Fibroblast of villous mesenchyme (primary cell): ENCODE measurements at regions not wholly inside any gene's neighbourhood (a gene's known extent, or its start where the extent isn't known, plus 50 kb on each side); places are given as distances from the start of the nearest gene placed in this dataset.

ENCODE experiments used
- DNase-seq: peaks from one replicate; pipeline ENCODE4 v3.0.0-alpha.2; 2010; ENCODE audit warnings: low read depth
- H3K4me3 ChIP-seq: 2 replicates; pipeline ENCODE4 v1.5.1; 2011; ENCODE audit warnings: low read depth, mild to moderate bottlenecking, low read length
- TF ChIP-seq, protein P1 (sequence below): IDR thresholded peaks from 2 replicates; pipeline ENCODE4 v1.5.1; 2012; ENCODE audit warnings: low read depth, mild to moderate bottlenecking, low read length; ENCODE audit not compliant: insufficient read depth

DNA sequence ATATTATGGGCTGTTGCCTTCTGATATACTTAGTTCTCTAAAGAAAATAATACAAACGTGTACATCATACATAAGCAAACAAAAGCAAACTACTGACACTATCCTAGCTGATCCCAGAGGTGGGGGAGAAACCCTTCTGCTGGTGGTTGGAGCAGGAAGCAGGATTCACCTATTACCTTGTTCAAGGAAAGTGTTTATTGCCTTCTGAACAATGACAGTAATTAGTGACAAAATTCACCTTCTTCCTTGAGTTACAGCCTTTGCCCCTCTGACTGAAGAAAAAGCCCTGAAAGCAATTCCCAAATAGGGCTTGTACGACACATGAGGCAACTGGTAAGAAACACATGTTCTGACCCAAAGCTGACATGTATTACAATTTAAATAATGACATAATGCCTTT is 118.8 kb upstream of the AKR1E2 start:
- TF ChIP-seq, protein P1, sequence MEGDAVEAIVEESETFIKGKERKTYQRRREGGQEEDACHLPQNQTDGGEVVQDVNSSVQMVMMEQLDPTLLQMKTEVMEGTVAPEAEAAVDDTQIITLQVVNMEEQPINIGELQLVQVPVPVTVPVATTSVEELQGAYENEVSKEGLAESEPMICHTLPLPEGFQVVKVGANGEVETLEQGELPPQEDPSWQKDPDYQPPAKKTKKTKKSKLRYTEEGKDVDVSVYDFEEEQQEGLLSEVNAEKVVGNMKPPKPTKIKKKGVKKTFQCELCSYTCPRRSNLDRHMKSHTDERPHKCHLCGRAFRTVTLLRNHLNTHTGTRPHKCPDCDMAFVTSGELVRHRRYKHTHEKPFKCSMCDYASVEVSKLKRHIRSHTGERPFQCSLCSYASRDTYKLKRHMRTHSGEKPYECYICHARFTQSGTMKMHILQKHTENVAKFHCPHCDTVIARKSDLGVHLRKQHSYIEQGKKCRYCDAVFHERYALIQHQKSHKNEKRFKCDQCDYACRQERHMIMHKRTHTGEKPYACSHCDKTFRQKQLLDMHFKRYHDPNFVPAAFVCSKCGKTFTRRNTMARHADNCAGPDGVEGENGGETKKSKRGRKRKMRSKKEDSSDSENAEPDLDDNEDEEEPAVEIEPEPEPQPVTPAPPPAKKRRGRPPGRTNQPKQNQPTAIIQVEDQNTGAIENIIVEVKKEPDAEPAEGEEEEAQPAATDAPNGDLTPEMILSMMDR = no peak
- H3K4me3 ChIP-seq = no peak overlapping the region
- DNase-seq = no peak

DNA sequence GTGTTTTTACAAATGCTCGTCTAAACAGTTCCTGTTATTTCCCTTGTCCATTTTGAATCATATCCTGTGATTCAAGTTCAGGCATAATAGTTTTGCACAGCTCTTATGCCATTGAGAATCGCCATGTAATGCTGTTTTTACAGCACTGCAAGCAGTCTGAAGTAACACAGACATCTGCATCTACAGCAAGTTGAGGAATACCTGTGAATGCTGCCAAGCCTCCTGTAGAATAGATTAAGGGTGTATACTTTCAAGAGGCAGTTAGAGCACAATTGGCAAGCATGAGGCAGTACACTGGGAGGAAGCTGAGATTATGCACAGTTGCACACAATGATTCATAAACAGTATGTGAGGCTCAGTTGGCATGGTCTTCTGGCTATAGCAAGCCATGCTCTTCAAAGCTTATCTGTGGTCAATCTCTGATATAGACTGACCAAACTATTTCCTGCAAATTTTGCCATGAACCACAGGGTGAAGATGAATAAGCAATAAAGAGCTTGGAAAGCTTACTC is 121.9 kb upstream of the AKR1E2 start:
- TF ChIP-seq, protein P1 = no peak
- no peak overlapping the region for H3K4me3 ChIP-seq
- peak; percentile 92 for DNase-seq

DNA sequence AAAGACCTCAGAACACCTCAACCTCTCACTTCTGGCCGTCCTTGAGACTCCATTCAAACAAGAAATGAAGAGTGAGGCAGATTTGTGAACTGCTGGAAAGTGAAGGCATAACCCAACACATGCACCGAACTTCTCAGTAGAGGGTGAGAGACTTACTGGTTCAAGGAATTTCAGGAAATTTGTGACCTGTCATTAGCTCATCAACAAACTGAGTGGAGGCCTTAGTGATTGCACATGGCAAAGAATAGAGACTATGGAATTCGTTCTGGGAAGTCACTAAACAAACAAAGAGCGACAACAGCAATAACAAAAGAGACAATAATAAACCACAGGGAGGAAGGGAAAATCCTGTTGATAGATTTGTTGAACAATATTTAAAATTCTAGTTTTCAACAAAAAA is 125.0 kb upstream of the AKR1E2 start:
- H3K4me3 ChIP-seq = no peak overlapping the region
- TF ChIP-seq, protein P1 = no peak
- no peak for DNase-seq

DNA sequence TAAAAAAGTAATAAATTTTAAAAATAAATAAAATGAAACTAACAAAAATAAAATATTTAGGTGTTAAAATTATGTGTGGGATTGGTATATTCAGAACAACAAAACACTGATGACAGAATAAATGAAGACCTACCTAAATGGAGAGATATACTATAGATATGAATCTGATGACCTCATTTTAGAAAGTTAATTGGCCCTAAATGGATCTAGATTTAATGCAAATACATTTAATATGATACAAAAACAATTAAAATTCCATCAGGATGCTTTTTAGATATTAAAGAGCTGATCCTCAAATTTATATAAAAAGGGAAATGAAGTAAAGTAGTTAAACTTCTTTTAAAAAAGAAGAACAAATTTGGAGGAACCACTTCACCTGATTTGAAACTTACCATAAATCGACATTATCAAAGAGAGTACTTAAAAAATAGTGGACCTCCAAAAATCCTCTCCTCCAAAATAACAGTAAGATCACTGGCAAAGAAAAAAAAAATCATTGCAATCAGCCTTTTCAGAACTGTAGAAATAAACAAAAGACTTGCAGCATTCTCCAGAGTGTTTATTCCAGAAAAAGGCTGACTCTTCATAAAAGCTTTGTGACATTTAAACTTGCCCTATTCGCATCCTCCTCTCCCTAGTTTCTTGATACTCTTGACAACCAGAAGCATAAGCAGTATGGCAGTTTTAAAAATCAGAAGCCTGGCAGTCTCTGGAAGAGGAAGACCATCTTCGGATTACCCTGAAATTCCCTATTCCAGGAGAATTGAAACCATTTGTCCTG is 125.9 kb upstream of the AKR1E2 start:
- no peak for DNase-seq

DNA sequence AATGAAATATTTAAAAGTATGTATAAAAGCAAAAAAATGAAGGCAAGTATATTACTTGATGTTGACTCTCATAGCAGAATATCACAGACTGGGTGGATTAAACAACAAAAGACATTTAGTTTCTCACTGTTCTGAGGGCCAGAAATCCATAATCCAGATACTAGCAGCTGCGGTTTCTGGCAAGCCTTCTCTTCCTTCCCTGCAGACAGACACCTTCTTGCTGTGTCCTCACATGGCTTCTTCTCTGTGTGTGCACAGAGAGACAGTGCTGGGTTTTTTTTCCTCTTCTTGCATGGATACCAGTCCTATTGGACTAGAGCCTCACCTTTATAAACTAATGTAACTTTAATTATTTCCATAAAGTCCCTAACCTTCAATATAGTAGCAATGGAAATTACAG is 127.9 kb upstream of the AKR1E2 start:
- DNase-seq = peak; percentile 61
- no peak overlapping the region for H3K4me3 ChIP-seq
- TF ChIP-seq, protein P1 = no peak

More for the DNA sequence above, 125.9 kb upstream of the AKR1E2 start:
- H3K4me3 ChIP-seq = no peak overlapping the region
- TF ChIP-seq, protein P1 = no peak

DNA sequence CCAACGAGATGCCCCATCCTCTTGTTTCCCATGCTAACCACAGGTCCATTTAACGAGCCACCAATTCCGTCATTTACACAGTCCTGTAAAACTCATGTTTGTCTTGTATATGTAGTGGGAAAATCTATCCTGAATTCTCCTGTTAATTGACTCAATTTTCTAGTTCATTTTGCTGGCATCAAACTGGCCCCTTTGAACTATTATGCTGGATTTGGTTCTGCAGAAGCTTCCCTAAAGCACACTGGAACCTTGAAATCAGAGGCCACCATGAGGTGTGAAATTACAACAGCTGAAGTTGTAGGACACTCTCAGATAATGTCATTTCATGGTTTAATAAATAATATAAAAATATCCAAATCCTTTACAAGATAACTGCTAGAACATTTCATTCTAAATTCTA is 129.8 kb upstream of the AKR1E2 start:
- H3K4me3 ChIP-seq = no peak overlapping the region
- DNase-seq = no peak
- TF ChIP-seq, protein P1 = no peak
